OCI-LY1 (cell line): ENCODE measurements at regions not wholly inside any gene's neighbourhood (a gene's known extent, or its start where the extent isn't known, plus 50 kb on each side); places are given as distances from the start of the nearest gene placed in this dataset.

ENCODE experiments used
- EZH2 ChIP-seq: fragments of 200-600 bp; sonication (generic), shearing (Covaris generic); IDR thresholded peaks from 2 replicates; pipeline ENCODE4 v1.8.0; 2017; ENCODE audit warnings: borderline replicate concordance, mixed run types, mild to moderate bottlenecking, antibody characterized with exemption, low read length, moderate library complexity, mixed read lengths
- TF ChIP-seq, protein P1 (sequence below): fragments of 200-600 bp; sonication (generic), shearing (Covaris generic); IDR thresholded peaks from 2 replicates; pipeline ENCODE4 v1.5.1; 2017; ENCODE audit warnings: mild to moderate bottlenecking, antibody characterized with exemption, low read length, moderate library complexity, mixed read lengths

DNA sequence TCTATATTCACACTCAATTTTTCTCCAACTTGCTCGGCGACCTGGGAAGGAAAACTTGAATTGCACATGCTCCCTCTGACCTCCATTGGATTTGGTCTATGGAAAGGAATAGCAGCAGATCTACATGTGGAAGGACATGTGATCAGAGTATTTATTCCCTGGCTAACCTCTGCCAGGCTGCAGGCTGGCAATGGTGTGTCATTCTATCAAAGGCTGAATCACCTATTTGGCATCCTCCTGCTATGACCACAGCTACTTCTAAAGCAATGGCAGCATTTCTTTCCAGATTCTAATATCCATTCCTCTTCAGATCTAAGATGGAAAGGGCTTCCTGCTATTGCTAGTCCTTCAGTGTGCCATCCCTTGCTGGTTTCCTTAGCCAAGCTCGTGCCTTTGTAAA, 144.3 kb upstream of the FREM2 start:
- TF ChIP-seq, protein P1, sequence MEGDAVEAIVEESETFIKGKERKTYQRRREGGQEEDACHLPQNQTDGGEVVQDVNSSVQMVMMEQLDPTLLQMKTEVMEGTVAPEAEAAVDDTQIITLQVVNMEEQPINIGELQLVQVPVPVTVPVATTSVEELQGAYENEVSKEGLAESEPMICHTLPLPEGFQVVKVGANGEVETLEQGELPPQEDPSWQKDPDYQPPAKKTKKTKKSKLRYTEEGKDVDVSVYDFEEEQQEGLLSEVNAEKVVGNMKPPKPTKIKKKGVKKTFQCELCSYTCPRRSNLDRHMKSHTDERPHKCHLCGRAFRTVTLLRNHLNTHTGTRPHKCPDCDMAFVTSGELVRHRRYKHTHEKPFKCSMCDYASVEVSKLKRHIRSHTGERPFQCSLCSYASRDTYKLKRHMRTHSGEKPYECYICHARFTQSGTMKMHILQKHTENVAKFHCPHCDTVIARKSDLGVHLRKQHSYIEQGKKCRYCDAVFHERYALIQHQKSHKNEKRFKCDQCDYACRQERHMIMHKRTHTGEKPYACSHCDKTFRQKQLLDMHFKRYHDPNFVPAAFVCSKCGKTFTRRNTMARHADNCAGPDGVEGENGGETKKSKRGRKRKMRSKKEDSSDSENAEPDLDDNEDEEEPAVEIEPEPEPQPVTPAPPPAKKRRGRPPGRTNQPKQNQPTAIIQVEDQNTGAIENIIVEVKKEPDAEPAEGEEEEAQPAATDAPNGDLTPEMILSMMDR, result no peak
- no peak for TF ChIP-seq EZH2
